DOHH2 (cell line): ENCODE measurements at regions not wholly inside any gene's neighbourhood (a gene's known extent, or its start where the extent isn't known, plus 50 kb on each side); places are given as distances from the start of the nearest gene placed in this dataset.

Experiments
- CTCF ChIP-seq: fragments of 200-600 bp; sonication (generic); IDR thresholded peaks from one replicate; pipeline ENCODE4 v1.5.1; 2014; ENCODE audit warnings: antibody characterized with exemption, mild to moderate bottlenecking, low read depth, low read length; ENCODE audit not compliant: poor library complexity, severe bottlenecking
- EZH2phosphoT487 ChIP-seq: fragments of 200-600 bp; sonication (generic); IDR thresholded peaks from 2 replicates; pipeline ENCODE4 v1.6.1; 2017; ENCODE audit warnings: borderline replicate concordance, mild to moderate bottlenecking, antibody characterized with exemption, low read length, moderate library complexity, mixed read lengths

GRCh38 chr3:34178415-34178814, 380.0 kb downstream of the PDCD6IP start:
- TF ChIP-seq EZH2phosphoT487 (no peak), CTCF (no peak)
